Stimulated activated CD4-positive, alpha-beta T cell treated with anti-CD3 and anti-CD28 coated beads, TNF-alpha, amount 100 ng/mL, for 48 hours (primary cell): ENCODE measurements at regions not wholly inside any gene's neighbourhood (a gene's known extent, or its start where the extent isn't known, plus 50 kb on each side); places are given as distances from the start of the nearest gene placed in this dataset.
"Not testable (repeated sequence)": the region's sequence is repeated elsewhere in the genome, so short reads cannot be mapped to it uniquely, and the experiment has no call there.

ENCODE experiments used
- DNase-seq, 3 donors: peaks; one replicate each; pipeline ENCODE4 v3.0.0-alpha.2; 2020; ENCODE audit warnings: low read depth in 3 of 3

GRCh38 chr6:128597956-128598355 lies 77.6 kb upstream of the PTPRK start:
- DNase-seq = no peak

GRCh38 chr6:128597004-128597403 lies 76.6 kb upstream of the PTPRK start:
- DNase-seq = no peak

GRCh38 chr6:128595544-128595943 lies 75.1 kb upstream of the PTPRK start:
- no peak for DNase-seq

GRCh38 chr6:128586095-128586494 lies 65.7 kb upstream of the PTPRK start:
- no peak for DNase-seq

- no peak for DNase-seq
These were observed 60.1 kb upstream of the PTPRK start for GRCh38 chr6:128580224-128581110.

- not testable (repeated sequence) for DNase-seq
These were observed 54.9 kb upstream of the PTPRK start for GRCh38 chr6:128575254-128575653.

- DNase-seq = no peak
These were observed 54.0 kb upstream of the PTPRK start for GRCh38 chr6:128574402-128574801.

GRCh38 chr6:128573036-128573435 lies 52.6 kb upstream of the PTPRK start:
- DNase-seq = no peak

DNA sequence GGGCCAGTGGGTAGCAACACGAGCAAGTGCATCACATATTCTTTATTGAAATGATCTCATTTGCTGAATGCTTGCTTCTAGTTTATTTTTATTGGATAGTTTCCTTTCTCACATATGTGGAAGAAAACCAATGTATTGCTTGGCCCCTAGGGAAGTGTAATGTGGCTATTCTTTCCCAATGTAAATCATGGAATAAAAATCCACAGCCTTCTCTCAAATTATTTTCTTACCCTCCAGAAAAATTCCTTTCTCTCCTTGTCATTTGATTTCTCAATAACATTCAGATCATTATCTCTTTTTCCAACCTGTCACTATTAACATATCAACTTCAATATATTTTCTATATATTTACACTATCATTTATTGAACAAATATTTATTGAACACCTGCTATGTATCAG lies 51.9 kb upstream of the PTPRK start:
- DNase-seq = no peak

GRCh38 chr6:128570680-128571063 lies 50.3 kb upstream of the PTPRK start:
- DNase-seq = no peak

DNA sequence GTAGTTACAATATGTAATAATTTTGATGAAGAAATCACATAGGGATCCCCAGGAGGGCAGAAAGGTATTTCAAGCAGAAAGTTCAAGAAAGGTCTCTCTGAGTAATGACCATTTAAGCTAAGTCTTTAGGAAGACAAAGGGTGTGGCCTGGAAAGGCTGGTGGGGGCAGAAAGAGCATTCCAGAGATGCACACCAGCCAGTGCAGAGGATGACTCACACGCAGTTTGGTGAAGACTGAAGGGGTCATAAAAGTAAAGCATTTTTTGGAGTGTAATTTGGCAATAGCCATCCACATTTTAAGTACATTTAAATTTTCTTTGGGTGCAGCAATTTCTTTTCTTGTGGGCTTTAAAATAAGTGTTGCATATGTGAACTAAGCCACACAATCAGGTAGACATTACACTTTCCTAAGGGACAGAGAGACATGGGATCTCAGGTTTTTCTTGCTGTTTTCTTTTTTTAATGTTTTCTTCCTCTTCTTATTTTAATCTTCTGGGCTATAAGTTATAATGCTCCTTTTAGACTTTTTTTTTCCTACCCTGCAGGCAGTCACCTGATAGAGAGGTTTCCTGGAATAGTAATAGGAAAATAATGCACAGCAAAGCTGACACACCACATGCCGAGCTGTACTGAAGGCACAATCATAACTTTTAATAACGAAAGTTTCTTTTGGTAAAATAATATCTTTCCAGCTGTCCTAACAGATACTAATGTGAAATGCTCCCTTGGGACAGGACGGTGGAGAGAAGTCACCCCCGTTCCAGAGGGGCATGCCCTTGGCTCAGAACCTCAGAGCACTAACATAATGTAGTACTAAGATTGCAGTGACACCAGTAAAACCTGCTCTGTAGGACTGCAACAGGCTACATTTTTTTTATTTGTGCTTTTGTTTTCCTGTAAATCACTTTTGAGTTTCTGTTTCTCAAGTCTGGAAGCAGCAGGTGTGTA lies 49.6 kb upstream of the PTPRK start:
- no peak for DNase-seq
